H1 (cell line): ENCODE measurements at regions not wholly inside any gene's neighbourhood (a gene's known extent, or its start where the extent isn't known, plus 50 kb on each side); places are given as distances from the start of the nearest gene placed in this dataset.

Experiments
- BCL11A ChIP-seq, 2 experiments: IDR thresholded peaks; one replicate each; pipeline ENCODE4 v1.6.1; 2011; ENCODE audit warnings: low read depth in 2 of 2, low read length in 2 of 2, mild to moderate bottlenecking in 2 of 2
- CTCF ChIP-seq, 3 experiments: IDR thresholded peaks; 1 replicate in 2 of 3; 2 replicates in 1 of 3; pipeline versions ENCODE4 v1.5.1 to v1.6.1; 2011; ENCODE audit warnings: low read length in 3 of 3, mild to moderate bottlenecking in 3 of 3, inconsistent platforms in 2 of 3, low read depth in 1 of 3, moderate library complexity in 1 of 3; ENCODE audit not compliant: insufficient read depth in 1 of 3; ENCODE audit errors: control extremely low read depth in 1 of 3
- RFX5 ChIP-seq: IDR thresholded peaks from 2 replicates; pipeline ENCODE4 v1.6.1; 2011; ENCODE audit warnings: low read depth, low read length, improper control_type of control experiment, borderline replicate concordance
- SAP30 ChIP-seq: fragments of 300-600 bp; sonication (generic); IDR thresholded peaks from 2 replicates; pipeline ENCODE4 v1.7.1; 2012; ENCODE audit warnings: low read length, moderate library complexity, mild to moderate bottlenecking, inconsistent platforms; ENCODE audit not compliant: insufficient read depth, insufficient replicate concordance
- SP2 ChIP-seq: IDR thresholded peaks from 2 replicates; pipeline ENCODE4 v1.6.1; 2012; ENCODE audit warnings: mild to moderate bottlenecking, low read length, inconsistent platforms
- USF2 ChIP-seq: IDR thresholded peaks from 2 replicates; pipeline ENCODE4 v1.6.1; 2011; ENCODE audit warnings: low read length, improper control_type of control experiment

GRCh38 chr1:73218995-73219546 is 936.7 kb upstream of the NEGR1 start:
- no peak for TF ChIP-seq CTCF (IDR thresholded peaks at IDR 0.05; ENCODE audit: control extremely low read depth in 1 of 3, insufficient read depth in 1 of 3, low read depth in 1 of 3, low read length in 3 of 3)
- no peak for TF ChIP-seq BCL11A (IDR thresholded peaks at IDR 0.05; ENCODE audit: low read depth in 2 of 2, low read length in 2 of 2)
- TF ChIP-seq RFX5: no peak
- no peak for TF ChIP-seq SP2
- no peak for TF ChIP-seq SAP30
- TF ChIP-seq USF2: no peak
